ENCODE measurements at regions not wholly inside any gene's neighbourhood (a gene's known extent, or its start where the extent isn't known, plus 50 kb on each side); places are given as distances from the start of the nearest gene placed in this dataset.

DNA sequence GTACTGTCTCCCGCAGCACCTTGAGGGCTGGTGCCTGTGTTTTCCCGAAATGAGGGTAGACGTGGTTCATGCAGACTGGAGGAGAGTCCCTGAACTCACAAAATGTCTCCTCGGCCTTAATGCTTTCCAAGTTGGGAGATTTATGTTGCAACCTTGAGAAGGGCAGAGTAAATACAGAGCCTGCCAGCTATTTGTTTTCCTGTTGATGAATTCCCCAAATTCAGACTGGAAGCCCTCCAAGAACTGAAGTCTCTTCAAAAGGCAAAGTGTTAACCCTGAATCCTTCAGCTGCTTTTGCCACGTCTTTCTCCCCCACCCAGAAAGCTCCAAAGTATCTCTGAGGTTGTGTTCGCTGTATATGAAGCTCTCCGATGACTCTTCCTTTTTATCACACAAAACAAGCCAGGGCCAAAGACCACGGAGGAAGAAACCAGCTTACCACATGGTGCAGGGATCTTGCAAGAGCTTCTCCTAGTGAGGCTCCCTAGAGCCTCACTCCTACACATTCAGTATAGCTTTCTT lies 254.7 kb upstream of the NFE2L3 start:
- no peak overlapping the region for H3K9ac ChIP-seq (replicated peaks; ENCODE audit: extremely low read depth, insufficient read depth, low read length)
- no peak overlapping the region for H3K4me2 ChIP-seq (ENCODE audit: insufficient read depth, low read length)
- ChIA-PET POLR2A (no interaction called here), CTCF (interaction anchor here (0.6 to 9.7 kb wide), 12 partner anchors 9 to 769 kb away, joined by 3 to 304 read pairs (median 6); no protein-coding TSS in a partner anchor)
- intact Hi-C loops (cut with micrococcal nuclease) = loop anchor here (10.0 kb wide), 2 partner anchors 257 to 957 kb away; partner anchors contain the start of gene NFE2L3
- H4K20me1 ChIP-seq (replicated peaks; ENCODE audit: control insufficient read depth, extremely low read depth, insufficient read depth, low read length) = no peaks in the 10 kb centered on the region
- TF ChIP-seq MYC (IDR thresholded peaks at IDR 0.05; ENCODE audit: low read depth, low read length) (no peak), FOS (IDR thresholded peaks at IDR 0.05; ENCODE audit: borderline replicate concordance, insufficient read depth, low read length) (no peak), JUN (IDR thresholded peaks at IDR 0.05; ENCODE audit: borderline replicate concordance, insufficient read depth, insufficient read length, low read depth) (no peak), POLR2A (IDR thresholded peaks at IDR 0.05; ENCODE audit: low read depth, low read length) (no peak), CTCF (IDR thresholded peaks at IDR 0.05; ENCODE audit: extremely low read depth in 1 of 2, insufficient read depth in 1 of 2, low read depth in 1 of 2, low read length in 2 of 2) (no peak), EZH2 (IDR thresholded peaks at IDR 0.05; ENCODE audit: borderline replicate concordance, low read depth, low read length, severe bottlenecking) (no peak), GATA2 (IDR thresholded peaks at IDR 0.05; ENCODE audit: insufficient read depth, insufficient read length, low read depth, low read length) (no peak), POLR2AphosphoS5 (IDR thresholded peaks at IDR 0.05; ENCODE audit: insufficient read depth, low read depth, low read length) (no peak)
- TF ChIP-seq, protein P1, sequence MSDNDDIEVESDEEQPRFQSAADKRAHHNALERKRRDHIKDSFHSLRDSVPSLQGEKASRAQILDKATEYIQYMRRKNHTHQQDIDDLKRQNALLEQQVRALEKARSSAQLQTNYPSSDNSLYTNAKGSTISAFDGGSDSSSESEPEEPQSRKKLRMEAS (IDR thresholded peaks at IDR 0.05; ENCODE audit: insufficient read depth, insufficient read length) = no peak
- no peaks in the 10 kb centered on the region for H3K9me1 ChIP-seq (replicated peaks; ENCODE audit: control insufficient read depth, extremely low read depth, insufficient read depth, low read length)
- H3K36me3 ChIP-seq (ENCODE audit: control insufficient read depth in 2 of 2, extremely low read depth in 1 of 2, insufficient read depth in 2 of 2, low read length in 2 of 2) = no peaks in the 10 kb centered on the region
- no peak overlapping the region for H2AFZ ChIP-seq (ENCODE audit: low read depth, low read length)
- DNase-seq (ENCODE audit: low read depth, low spot score) = no peak
- peaks cover 16% of the 10 kb centered on the region for H3K4me1 ChIP-seq (ENCODE audit: control insufficient read depth, extremely low read depth, insufficient read depth, low read length)
- no peak overlapping the region for H3K27ac ChIP-seq (ENCODE audit: insufficient read depth, low read depth, low read length)
- H3K27me3 ChIP-seq (ENCODE audit: control insufficient read depth in 2 of 2, insufficient read depth in 2 of 2, low read length in 2 of 2) = peaks cover 0 to 6% of the 10 kb centered on the region in 2 experiments
- no peaks in the 10 kb centered on the region for H3K9me3 ChIP-seq (replicated peaks; ENCODE audit: control insufficient read depth, insufficient read depth, low read length)
- no peak for FAIRE-seq
- dilution Hi-C loops (cut with MboI; ENCODE audit: extremely low pct_ligation_motif_present, low sequenced_read_pairs) = no loop called here
- no peak overlapping the region for H3K4me3 ChIP-seq (replicated peaks in 1 of 3; ENCODE audit: insufficient read depth in 1 of 3, low read depth in 1 of 3, low read length in 3 of 3)
- BruUV-seq (replicated peaks) = no TSS peak
- no peaks in the 10 kb centered on the region for H3K79me2 ChIP-seq (ENCODE audit: control insufficient read depth, insufficient read depth, low read length)
